GM21717 (cell line): ENCODE measurements at regions not wholly inside any gene's neighbourhood (a gene's known extent, or its start where the extent isn't known, plus 50 kb on each side); places are given as distances from the start of the nearest gene placed in this dataset.

Experiments used
- ATAC-seq: cut with Tn5 transposase; IDR thresholded peaks from one replicate; pipeline ENCODE4 v1.9.1; 2021; ENCODE audit warnings: mild to moderate bottlenecking, moderate library complexity; ENCODE audit not compliant: unreplicated experiment

- no peak for ATAC-seq
These were observed 552.5 kb upstream of the FTMT start for GRCh38 chr5:121299153-121299552.

DNA sequence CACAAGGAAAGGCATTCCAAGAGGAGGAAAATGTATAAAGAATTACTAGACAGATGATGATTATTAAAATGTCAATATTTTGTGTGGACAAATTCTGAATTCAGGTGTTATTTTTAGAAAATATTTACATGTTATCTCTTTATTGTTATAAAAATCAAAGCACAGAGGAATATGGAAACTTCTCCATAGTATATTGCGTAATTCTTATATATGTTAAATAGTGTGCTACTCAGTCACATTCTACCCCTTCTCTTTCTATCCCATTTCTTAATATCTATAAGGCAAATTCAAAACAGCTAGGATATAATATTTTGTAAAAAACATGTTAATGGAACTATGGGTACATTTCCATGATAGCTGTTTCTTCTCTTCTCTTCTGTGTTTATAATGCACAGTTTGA, 546.8 kb upstream of the FTMT start:
- ATAC-seq, result no peak

DNA sequence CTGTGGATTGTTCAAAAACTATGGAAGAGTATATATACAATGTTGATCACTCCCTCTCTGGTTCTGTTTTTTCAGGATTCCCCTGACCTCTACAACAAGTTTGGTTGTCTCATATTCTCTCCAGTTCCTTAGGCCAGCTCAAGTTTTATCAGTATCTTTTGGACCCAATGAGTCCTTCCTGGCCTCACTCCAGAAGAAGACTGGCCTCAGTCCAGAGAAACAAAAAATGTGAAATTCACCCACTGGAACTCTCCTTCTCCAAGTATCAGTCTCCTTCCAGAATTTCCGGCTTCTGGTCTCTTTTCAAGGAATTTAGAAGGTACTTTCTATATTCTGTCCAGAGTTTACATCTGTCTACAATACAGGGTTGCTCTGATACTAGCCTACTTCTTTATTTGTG, 537.8 kb upstream of the FTMT start:
- no peak for ATAC-seq

DNA sequence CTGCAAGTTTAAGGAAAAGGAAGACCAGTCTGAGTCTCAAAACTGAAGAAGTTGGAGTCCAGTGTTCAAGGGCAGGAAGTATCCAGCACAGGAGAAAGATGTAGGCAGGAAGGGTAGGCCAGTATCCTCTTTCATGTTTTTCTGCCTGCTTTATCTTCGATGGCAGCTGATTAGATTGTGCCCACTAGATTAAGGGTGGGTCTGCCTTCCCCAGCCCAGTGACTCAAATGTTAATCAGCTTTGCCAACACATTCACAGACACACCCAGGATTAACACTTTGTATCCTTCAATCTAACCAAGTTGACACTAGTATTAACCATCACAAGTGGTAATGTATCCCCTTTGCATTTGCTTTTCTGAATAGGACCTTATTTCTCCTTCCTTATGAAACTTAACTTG, 535.9 kb upstream of the FTMT start:
- no peak for ATAC-seq

DNA sequence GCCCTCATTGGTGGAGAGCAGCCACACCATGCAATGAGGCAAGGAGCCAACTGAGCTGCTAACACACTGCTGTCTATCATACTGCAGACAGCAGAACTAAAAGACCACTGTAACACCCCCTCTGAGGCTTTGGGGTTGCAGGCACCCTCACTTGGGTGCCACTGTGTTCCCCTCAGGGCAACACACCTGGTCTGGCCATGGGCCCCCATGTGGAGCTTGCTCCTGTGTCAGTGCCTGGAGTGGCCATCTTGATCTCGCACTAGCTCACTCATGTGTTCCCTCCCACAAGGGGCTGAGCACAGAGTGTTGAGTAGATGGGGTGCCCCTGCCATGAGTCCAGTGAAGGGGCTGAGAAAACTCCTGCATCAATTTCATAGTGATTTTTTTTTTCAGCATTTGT, 532.4 kb upstream of the FTMT start:
- ATAC-seq, result no peak

GRCh38 chr5:121325930-121326329, 525.8 kb upstream of the FTMT start:
- ATAC-seq, result no peak

- ATAC-seq, result no peak
These were observed 501.3 kb upstream of the FTMT start for GRCh38 chr5:121350181-121350930.

DNA sequence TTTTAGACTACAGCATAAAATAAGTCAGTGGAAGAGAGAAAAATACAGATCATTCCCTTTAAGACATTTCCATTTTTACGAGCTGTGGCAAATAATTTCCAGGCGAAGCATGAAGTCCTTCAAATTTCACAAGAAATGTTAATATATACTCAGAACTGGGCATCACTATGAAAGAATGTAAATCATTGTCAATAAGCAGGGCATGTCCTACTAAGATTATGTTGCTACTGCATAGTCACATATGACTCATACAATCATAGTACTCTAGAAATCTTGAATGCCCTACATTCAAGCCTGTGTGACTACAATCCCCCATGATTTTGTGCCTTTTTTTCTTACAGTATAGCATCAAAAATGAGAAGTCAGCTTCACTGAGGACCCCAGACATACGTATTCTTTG, 485.2 kb upstream of the FTMT start:
- ATAC-seq, result no peak

DNA sequence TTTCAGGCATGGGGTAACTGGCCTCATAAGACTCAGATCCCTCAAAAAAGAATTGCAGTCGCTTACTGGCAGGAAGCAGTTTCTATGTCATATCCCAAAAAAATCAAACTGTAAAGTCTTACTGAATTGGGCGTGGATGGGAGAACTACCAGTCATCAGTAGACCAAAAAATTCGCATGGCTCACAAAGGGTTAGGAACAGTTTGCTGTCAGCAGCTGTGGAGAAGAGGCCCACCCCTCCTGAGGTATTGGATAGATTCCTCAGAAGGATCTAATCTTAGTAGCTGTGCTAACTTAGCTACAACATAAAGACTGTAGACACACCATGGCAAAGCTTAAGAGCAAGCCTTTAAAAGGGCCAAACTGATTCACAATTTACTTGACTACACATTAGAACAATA, 478.3 kb upstream of the FTMT start:
- no peak for ATAC-seq

- ATAC-seq, result no peak
These were observed 474.2 kb upstream of the FTMT start for GRCh38 chr5:121377461-121377860.

- ATAC-seq, result no peak
These were observed 473.6 kb upstream of the FTMT start for GRCh38 chr5:121378046-121378445.

- ATAC-seq, result no peak
These were observed 472.9 kb upstream of the FTMT start for GRCh38 chr5:121378559-121379359.

GRCh38 chr5:121380066-121380465, 471.6 kb upstream of the FTMT start:
- no peak for ATAC-seq

- ATAC-seq, result no peak
These were observed 467.3 kb upstream of the FTMT start for GRCh38 chr5:121384359-121384758.

GRCh38 chr5:121386334-121386733, 465.3 kb upstream of the FTMT start:
- no peak for ATAC-seq

GRCh38 chr5:121396716-121397115, 455.0 kb upstream of the FTMT start:
- no peak for ATAC-seq

GRCh38 chr5:121399879-121400278, 451.8 kb upstream of the FTMT start:
- peak; percentile 81 for ATAC-seq

DNA sequence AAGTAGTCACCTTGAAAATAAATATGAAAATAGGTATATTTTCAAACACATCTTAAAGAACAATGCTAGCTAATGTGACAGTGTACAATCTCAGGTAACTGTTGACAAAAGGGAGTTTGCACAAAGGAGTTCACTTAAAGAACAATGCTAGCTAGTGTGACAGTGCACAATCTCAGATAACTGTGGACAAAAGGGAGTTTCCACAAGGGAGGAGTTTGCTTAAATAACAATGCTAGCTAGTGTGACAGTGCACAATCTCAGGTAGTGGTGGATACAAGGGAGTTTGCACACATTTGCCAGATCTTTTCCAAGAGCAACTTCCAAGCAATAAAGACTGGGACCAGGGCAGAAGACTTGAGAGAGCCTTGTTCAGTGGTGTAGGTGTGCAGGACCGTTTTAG, 442.9 kb upstream of the FTMT start:
- ATAC-seq, result no peak

GRCh38 chr5:121415270-121415669, 436.4 kb upstream of the FTMT start:
- ATAC-seq, result no peak

DNA sequence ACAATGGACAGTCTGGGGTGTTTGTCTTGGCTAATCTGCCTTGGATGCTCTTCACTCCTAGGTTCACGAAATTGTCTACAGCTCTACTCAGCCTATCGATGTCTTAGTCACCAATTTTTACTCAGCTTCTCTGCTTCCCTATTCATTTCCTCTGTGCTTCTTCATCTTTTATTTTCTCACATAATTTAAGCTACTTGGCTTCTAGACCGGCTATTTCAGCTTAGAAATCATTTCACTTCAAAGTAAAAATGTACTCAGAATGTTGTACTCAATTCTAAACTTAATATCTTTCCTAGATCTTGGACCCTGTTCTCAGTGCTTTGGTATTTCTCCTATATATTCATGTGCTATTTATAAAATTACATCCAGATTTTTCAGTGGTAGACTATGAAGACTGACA, 430.0 kb upstream of the FTMT start:
- ATAC-seq, result no peak

DNA sequence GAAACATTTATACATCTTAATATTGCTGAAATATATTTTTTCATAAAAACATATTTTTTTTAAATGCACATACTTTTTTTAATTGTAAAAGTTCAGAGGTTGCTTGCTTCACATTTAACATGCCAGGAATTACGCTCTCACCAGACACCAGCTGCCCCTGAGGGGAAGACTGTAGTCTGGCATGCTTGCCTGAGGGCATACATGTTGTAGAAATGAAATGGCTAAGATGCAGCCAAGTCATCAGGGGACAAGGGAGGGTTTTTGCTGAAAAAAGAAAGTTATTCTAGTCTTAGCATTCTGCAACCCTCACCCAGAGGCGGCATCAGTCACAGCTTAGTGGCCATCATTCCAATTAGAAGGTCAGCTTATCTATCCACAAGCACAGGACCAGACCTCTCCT, 426.7 kb upstream of the FTMT start:
- no peak for ATAC-seq

DNA sequence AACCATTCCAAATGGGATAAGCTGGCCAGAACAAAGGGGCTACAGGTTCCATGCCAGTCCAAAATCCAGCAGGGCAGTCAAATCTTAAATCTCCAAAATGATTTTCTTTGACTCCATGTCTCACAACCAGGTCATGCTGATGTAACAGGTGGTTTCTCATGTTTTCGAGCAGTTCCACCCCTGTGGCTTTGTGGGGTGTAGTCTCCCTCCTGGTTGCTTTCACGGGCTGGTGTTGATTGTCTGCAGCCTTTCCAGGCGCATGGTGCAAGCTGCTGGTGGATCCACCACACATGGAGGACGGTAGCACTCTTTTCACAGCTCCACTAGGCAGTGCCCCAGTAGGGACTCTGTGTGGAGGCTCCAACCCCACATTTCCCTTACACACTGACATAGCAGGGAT, 425.5 kb upstream of the FTMT start:
- no peak for ATAC-seq
